Natural killer cell (primary cell): ENCODE measurements at regions not wholly inside any gene's neighbourhood (a gene's known extent, or its start where the extent isn't known, plus 50 kb on each side); places are given as distances from the start of the nearest gene placed in this dataset.

Source experiments
- ATAC-seq, 3 donors: fragments of 150-1000 bp in 2 of 3; fragments of 200-7000 bp in 1 of 3; cut with Tn5 transposase; 1 replicate in 1 of 3; 2 replicates in 2 of 3; pipeline ENCODE4 v1.10.0; 2021; ENCODE audit warnings: mild to moderate bottlenecking in 2 of 3, moderate library complexity in 2 of 3
- DNase-seq, 2 donors: peaks; one replicate each; pipeline versions ENCODE4 v3.0.0 to v3.0.0-alpha.2; 2013 to 2021; ENCODE audit warnings: mixed read lengths in 1 of 2
- H3K27ac ChIP-seq: one replicate; pipeline ENCODE4 v1.5.1; 2013; ENCODE audit warnings: mild to moderate bottlenecking, low read length
- H3K27me3 ChIP-seq: one replicate; pipeline ENCODE4 v1.6.1; 2013; ENCODE audit warnings: low read length; ENCODE audit not compliant: control insufficient read depth, insufficient read depth
- H3K36me3 ChIP-seq: one replicate; pipeline ENCODE4 v1.6.1; 2013; ENCODE audit warnings: low read length; ENCODE audit not compliant: control insufficient read depth, insufficient read depth
- H3K4me1 ChIP-seq: one replicate; pipeline ENCODE4 v1.6.1; 2013; ENCODE audit warnings: low read length; ENCODE audit not compliant: control insufficient read depth, insufficient read depth
- H3K4me3 ChIP-seq: one replicate; pipeline ENCODE4 v1.5.1; 2013; ENCODE audit warnings: low read length
- H3K9me3 ChIP-seq: one replicate; pipeline ENCODE4 v1.6.1; 2013; ENCODE audit warnings: low read length; ENCODE audit not compliant: control insufficient read depth, insufficient read depth
- H3K27ac Mint-ChIP-seq, 2 donors: one replicate each; pipeline ENCODE4 v1.8.0; 2022; ENCODE audit warnings: mild to moderate bottlenecking in 2 of 2, mixed read lengths in 2 of 2, moderate library complexity in 1 of 2
- H3K27me3 Mint-ChIP-seq, 2 donors: one replicate each; pipeline ENCODE4 v1.8.0; 2022; ENCODE audit warnings: low read depth in 2 of 2, mixed read lengths in 2 of 2
- H3K36me3 Mint-ChIP-seq: one replicate; pipeline ENCODE4 v1.8.0; 2022; ENCODE audit warnings: mixed read lengths
- H3K4me1 Mint-ChIP-seq, 2 donors: one replicate each; pipeline ENCODE4 v1.8.0; 2022; ENCODE audit warnings: mixed read lengths in 2 of 2
- H3K4me3 Mint-ChIP-seq: one replicate; pipeline ENCODE4 v1.8.0; 2022; ENCODE audit warnings: mild to moderate bottlenecking, moderate library complexity, mixed read lengths
- H3K9me3 Mint-ChIP-seq, 2 donors: one replicate each; pipeline ENCODE4 v1.8.0; 2022; ENCODE audit warnings: mixed read lengths in 2 of 2
- WGBS: methylation state at CpG from one replicate; pipeline ENCODE4 v1.1.7; 2013; ENCODE audit warnings: missing lambda C conversion rate; ENCODE audit not compliant: insufficient coverage; 5-methylcytosine and 5-hydroxymethylcytosine counted together
- intact Hi-C: fragments of 100-400 bp; cut with micrococcal nuclease; formaldehyde crosslinking; loops from one replicate; pipeline ENCODE4 v1.14.2; 2022
- TF ChIP-seq, protein P1 (sequence below): fragments of 200-600 bp; IDR thresholded peaks from one replicate; pipeline ENCODE4 v1.8.0; 2022; ENCODE audit warnings: antibody characterized with exemption

- intact Hi-C loops = no loop called here
- no peak for DNase-seq
- Mint-ChIP-seq H3K4me3 (no peak overlapping the region), H3K9me3 (peaks cover 1 to 6% of the 10 kb centered on the region in 2 donors), H3K4me1 (no peaks in the 10 kb centered on the region), H3K27ac (no peak overlapping the region), H3K36me3 (no peaks in the 10 kb centered on the region), H3K27me3 (no peaks in the 10 kb centered on the region)
- 74% methylated on average over 2 of the region's 2 CpGs for WGBS
- Histone ChIP-seq H3K27ac (no peak overlapping the region), H3K36me3 (no peaks in the 10 kb centered on the region), H3K4me1 (no peaks in the 10 kb centered on the region), H3K9me3 (no peaks in the 10 kb centered on the region), H3K27me3 (no peaks in the 10 kb centered on the region), H3K4me3 (no peak overlapping the region)
- TF ChIP-seq, protein P1, sequence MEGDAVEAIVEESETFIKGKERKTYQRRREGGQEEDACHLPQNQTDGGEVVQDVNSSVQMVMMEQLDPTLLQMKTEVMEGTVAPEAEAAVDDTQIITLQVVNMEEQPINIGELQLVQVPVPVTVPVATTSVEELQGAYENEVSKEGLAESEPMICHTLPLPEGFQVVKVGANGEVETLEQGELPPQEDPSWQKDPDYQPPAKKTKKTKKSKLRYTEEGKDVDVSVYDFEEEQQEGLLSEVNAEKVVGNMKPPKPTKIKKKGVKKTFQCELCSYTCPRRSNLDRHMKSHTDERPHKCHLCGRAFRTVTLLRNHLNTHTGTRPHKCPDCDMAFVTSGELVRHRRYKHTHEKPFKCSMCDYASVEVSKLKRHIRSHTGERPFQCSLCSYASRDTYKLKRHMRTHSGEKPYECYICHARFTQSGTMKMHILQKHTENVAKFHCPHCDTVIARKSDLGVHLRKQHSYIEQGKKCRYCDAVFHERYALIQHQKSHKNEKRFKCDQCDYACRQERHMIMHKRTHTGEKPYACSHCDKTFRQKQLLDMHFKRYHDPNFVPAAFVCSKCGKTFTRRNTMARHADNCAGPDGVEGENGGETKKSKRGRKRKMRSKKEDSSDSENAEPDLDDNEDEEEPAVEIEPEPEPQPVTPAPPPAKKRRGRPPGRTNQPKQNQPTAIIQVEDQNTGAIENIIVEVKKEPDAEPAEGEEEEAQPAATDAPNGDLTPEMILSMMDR = no peak
- ATAC-seq = no peak
These were observed 200.9 kb upstream of the IGF1 start for GRCh38 chr12:102681309-102681708.

GRCh38 chr12:102680304-102680703 lies 199.9 kb upstream of the IGF1 start:
- no peaks in the 10 kb centered on the region for H3K9me3 ChIP-seq
- no peaks in the 10 kb centered on the region for H3K4me1 ChIP-seq
- WGBS = 85% methylated on average over 2 of the region's 2 CpGs
- Mint-ChIP-seq H3K9me3 (peaks cover 5 to 9% of the 10 kb centered on the region in 2 donors), H3K4me1 (no peaks in the 10 kb centered on the region), H3K36me3 (no peaks in the 10 kb centered on the region), H3K4me3 (no peak overlapping the region), H3K27ac (no peak overlapping the region), H3K27me3 (peaks cover 0 to 2% of the 10 kb centered on the region in 2 donors)
- no peak overlapping the region for H3K4me3 ChIP-seq
- no peaks in the 10 kb centered on the region for H3K36me3 ChIP-seq
- intact Hi-C loops = no loop called here
- H3K27me3 ChIP-seq = no peaks in the 10 kb centered on the region
- no peak for DNase-seq
- TF ChIP-seq, protein P1 = no peak
- ATAC-seq = no peak
- no peak overlapping the region for H3K27ac ChIP-seq

DNA sequence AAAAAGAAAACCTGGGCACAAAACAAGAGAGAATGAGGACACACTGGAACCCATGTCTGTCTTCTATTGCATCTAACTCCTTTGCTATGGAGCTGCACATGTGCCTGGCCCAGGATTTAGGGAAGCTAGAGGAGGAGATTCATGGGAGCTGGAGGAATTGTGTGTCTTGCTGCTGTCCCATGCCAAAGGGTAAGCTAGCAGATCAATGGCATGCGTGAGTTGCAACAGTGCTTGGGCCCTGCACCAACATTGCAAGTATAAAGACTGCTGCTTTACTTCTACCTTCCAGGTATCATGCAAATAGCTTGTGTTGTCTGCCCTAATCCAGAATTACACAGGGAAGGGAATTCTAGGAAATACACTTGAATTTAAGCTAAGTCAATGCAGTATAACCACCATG lies 196.4 kb upstream of the IGF1 start:
- Mint-ChIP-seq H3K9me3 (peaks cover 12% of the 10 kb centered on the region in 2 donors), H3K4me3 (no peak overlapping the region), H3K27ac (no peak overlapping the region), H3K4me1 (no peaks in the 10 kb centered on the region), H3K36me3 (peaks cover 9% of the 10 kb centered on the region), H3K27me3 (peaks cover 0 to 2% of the 10 kb centered on the region in 2 donors)
- Histone ChIP-seq H3K9me3 (no peaks in the 10 kb centered on the region), H3K4me3 (no peak overlapping the region), H3K27me3 (no peaks in the 10 kb centered on the region), H3K36me3 (no peaks in the 10 kb centered on the region), H3K27ac (no peak overlapping the region), H3K4me1 (no peaks in the 10 kb centered on the region)
- ATAC-seq (no peak), DNase-seq (no peak)
- TF ChIP-seq, protein P1 = no peak
- 100% methylated on average over 1 of the region's 1 CpG for WGBS
- intact Hi-C loops = no loop called here

DNA sequence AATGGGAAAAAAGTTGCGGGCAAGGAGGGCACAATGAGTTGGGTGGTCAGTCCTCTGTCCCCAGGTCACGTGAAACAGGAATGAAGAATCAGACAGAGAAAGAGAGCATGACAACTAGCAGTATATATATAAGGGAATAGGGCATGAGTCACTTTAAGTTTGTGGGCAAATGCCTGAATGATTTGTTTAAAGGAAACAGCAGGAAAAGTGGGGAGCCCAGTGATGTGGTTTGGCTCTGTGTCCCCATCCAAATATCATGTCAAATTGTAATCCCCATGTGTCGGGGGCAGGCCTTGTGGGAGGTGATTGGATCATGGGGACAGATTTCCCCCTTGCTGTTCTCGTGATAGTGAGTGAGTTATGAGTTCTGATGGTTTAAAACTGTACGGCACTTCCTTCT lies 195.3 kb upstream of the IGF1 start:
- DNase-seq (no peak), ATAC-seq (no peak)
- Mint-ChIP-seq H3K27ac (no peak overlapping the region), H3K4me3 (no peak overlapping the region), H3K36me3 (peaks cover 9% of the 10 kb centered on the region), H3K27me3 (peaks cover 0 to 2% of the 10 kb centered on the region in 2 donors), H3K9me3 (peaks cover 11 to 12% of the 10 kb centered on the region in 2 donors), H3K4me1 (no peaks in the 10 kb centered on the region)
- 50% methylated on average over 5 of the region's 5 CpGs for WGBS
- Histone ChIP-seq H3K9me3 (no peaks in the 10 kb centered on the region), H3K27ac (no peak overlapping the region), H3K4me1 (no peaks in the 10 kb centered on the region), H3K4me3 (no peak overlapping the region), H3K27me3 (no peaks in the 10 kb centered on the region), H3K36me3 (no peaks in the 10 kb centered on the region)
- intact Hi-C loops = no loop called here
- TF ChIP-seq, protein P1 = no peak
